Glutamatergic neuron (in vitro differentiated cells): ENCODE measurements at regions not wholly inside any gene's neighbourhood (a gene's known extent, or its start where the extent isn't known, plus 50 kb on each side); places are given as distances from the start of the nearest gene placed in this dataset.

ENCODE experiments used
- DNase-seq: peaks from one replicate; pipeline ENCODE4 v3.0.0; 2022
- H3K27ac Mint-ChIP-seq: one replicate; pipeline ENCODE4 v1.8.0; 2020; ENCODE audit warnings: mild to moderate bottlenecking, mixed read lengths, inconsistent platforms; ENCODE audit not compliant: unreplicated experiment
- H3K27me3 Mint-ChIP-seq: one replicate; pipeline ENCODE4 v1.8.0; 2020; ENCODE audit warnings: mild to moderate bottlenecking, moderate library complexity, mixed read lengths, inconsistent platforms; ENCODE audit not compliant: unreplicated experiment
- H3K36me3 Mint-ChIP-seq: one replicate; pipeline ENCODE4 v1.8.0; 2020; ENCODE audit warnings: mild to moderate bottlenecking, mixed read lengths, inconsistent platforms; ENCODE audit not compliant: unreplicated experiment
- H3K4me1 Mint-ChIP-seq: one replicate; pipeline ENCODE4 v1.8.0; 2020; ENCODE audit warnings: mild to moderate bottlenecking, low read depth, mixed read lengths, inconsistent platforms; ENCODE audit not compliant: unreplicated experiment
- H3K4me3 Mint-ChIP-seq: one replicate; pipeline ENCODE4 v1.8.0; 2020; ENCODE audit warnings: mild to moderate bottlenecking, mixed read lengths, inconsistent platforms; ENCODE audit not compliant: unreplicated experiment
- H3K9me3 Mint-ChIP-seq: one replicate; pipeline ENCODE4 v1.8.0; 2020; ENCODE audit warnings: mild to moderate bottlenecking, moderate library complexity, mixed read lengths, inconsistent platforms; ENCODE audit not compliant: unreplicated experiment
- TF ChIP-seq, protein P1 (sequence below): fragments of 200-600 bp; sonication (generic); IDR thresholded peaks from one replicate; pipeline ENCODE4 v1.5.0; 2021; ENCODE audit not compliant: partially characterized antibody, unreplicated experiment

DNA sequence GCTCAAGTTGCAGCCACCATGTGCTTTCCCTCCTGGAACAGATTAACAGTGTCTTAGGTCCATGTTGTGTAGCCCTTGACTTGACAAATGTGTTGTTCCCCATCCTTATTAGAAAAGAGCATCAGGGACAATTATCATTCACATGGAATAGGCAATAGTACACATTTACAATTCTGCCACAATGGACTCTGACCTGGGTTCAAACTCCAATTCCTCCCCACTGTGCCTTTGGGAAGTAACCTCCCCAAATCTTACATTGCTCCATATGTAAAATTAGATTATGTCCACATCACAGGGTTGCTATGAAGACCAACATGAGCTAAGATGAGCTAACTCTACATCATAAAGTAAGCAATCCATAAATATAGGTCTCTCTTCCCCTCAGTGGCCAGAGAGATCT lies 193.8 kb downstream of the NRP2 start:
- DNase-seq: no peak
- Mint-ChIP-seq H3K9me3 (peaks cover 6% of the 10 kb centered on the region), H3K27ac (peak overlapping the region; percentile 12), H3K4me3 (no peak overlapping the region), H3K4me1 (peaks cover 8% of the 10 kb centered on the region), H3K27me3 (peaks cover 2% of the 10 kb centered on the region), H3K36me3 (peaks cover 16% of the 10 kb centered on the region)
- TF ChIP-seq, protein P1, sequence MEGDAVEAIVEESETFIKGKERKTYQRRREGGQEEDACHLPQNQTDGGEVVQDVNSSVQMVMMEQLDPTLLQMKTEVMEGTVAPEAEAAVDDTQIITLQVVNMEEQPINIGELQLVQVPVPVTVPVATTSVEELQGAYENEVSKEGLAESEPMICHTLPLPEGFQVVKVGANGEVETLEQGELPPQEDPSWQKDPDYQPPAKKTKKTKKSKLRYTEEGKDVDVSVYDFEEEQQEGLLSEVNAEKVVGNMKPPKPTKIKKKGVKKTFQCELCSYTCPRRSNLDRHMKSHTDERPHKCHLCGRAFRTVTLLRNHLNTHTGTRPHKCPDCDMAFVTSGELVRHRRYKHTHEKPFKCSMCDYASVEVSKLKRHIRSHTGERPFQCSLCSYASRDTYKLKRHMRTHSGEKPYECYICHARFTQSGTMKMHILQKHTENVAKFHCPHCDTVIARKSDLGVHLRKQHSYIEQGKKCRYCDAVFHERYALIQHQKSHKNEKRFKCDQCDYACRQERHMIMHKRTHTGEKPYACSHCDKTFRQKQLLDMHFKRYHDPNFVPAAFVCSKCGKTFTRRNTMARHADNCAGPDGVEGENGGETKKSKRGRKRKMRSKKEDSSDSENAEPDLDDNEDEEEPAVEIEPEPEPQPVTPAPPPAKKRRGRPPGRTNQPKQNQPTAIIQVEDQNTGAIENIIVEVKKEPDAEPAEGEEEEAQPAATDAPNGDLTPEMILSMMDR: no peak

DNA sequence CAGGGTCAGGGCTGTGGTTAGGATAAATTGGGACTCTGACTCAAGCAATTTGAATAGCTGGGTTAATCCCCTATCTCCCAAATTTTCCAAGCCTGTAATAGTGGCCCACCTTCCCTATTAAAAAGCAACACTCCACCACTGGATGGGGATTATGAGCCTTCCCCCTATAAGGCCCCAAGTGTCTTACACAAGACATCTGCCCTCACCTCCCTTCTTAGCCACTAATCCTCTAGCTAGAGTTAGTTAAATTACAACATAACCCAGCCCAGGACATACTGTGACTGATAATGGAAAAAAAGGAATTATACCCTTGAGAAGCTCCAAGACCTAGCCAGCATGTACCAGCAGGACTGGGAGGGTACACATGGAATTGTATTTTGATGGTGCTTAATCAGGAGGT lies 190.4 kb downstream of the NRP2 start:
- TF ChIP-seq, protein P1: no peak
- Mint-ChIP-seq H3K9me3 (peaks cover 4% of the 10 kb centered on the region), H3K36me3 (peaks cover 16% of the 10 kb centered on the region), H3K4me3 (no peak overlapping the region), H3K27ac (no peak overlapping the region), H3K4me1 (no peaks in the 10 kb centered on the region), H3K27me3 (no peaks in the 10 kb centered on the region)
- DNase-seq: no peak

DNA sequence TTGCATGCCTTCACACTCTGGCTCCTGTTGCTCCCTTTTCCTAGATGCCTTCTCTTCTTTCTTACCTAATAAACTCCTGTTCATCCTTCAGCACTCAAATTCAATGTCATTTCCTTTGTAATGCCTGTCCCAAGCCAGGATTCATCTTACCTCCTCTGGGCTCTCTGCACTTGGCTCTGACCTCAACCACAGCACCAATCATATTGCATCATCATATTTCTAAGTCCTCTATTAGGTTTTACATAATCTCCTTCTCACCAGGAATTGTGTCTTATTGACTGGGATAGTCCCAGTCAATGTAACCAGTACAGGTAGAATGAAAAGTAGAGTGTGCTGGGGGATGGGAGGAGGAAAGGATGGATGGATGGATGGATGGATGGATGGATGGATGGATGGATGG lies 187.1 kb downstream of the NRP2 start:
- Mint-ChIP-seq H3K27ac (no peak overlapping the region), H3K9me3 (peaks cover 6% of the 10 kb centered on the region), H3K4me1 (peaks cover 7% of the 10 kb centered on the region), H3K4me3 (no peak overlapping the region), H3K36me3 (peaks cover 16% of the 10 kb centered on the region), H3K27me3 (no peaks in the 10 kb centered on the region)
- TF ChIP-seq, protein P1: no peak
- no peak for DNase-seq

DNA sequence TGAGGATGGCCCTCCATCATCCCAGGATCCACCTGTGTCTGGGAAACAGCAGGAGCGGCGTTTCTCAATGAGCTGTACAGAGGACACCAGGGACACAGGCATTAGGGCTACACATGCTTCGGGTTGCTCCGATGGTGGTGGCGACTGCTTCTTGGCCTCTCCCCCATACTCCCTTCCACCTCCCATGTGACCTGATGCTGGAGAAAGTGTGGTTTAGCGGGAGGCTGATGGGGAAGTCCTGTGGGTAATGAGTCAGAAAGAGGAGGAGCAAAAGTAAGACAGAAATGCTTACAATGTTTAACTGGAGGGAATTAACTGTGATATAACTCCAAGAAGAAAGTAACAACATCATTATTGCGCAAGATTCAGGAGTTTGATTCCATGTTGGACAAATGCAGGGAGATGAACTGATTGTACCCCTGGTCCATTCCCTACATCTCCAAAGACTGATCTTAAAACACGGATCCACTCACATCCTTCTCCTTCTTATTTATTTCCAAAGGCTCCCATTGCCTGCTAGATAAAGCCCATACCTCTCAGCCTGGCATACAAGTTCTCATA lies 186.6 kb downstream of the NRP2 start:
- TF ChIP-seq, protein P1: no peak
- Mint-ChIP-seq H3K4me1 (peaks cover 7% of the 10 kb centered on the region), H3K9me3 (peaks cover 4% of the 10 kb centered on the region), H3K36me3 (peaks cover 10% of the 10 kb centered on the region), H3K4me3 (no peak overlapping the region), H3K27me3 (no peaks in the 10 kb centered on the region), H3K27ac (no peak overlapping the region)
- DNase-seq: no peak

DNA sequence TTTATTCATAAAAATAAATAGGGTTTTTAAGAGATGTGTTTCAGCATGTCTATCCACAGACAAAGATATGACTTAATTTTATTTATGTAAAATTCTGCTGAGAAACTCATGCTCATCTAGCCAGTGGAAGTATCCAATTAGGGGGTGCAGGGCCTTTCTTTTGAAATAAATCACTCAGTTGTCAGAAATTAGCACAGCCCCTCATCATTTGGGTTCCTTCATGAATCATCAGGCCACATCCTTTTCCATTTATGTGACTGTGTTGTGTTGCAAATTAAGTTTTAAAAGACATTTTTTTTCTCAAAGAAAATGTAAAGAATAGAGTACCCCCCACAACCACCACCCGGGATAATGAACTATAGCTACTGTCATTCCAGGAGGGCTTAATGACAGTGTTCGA lies 185.8 kb downstream of the NRP2 start:
- no peaks in the 10 kb centered on the region for H3K27me3 Mint-ChIP-seq
- H3K4me3 Mint-ChIP-seq: no peak overlapping the region
- H3K9me3 Mint-ChIP-seq: peaks cover 2% of the 10 kb centered on the region
- H3K4me1 Mint-ChIP-seq: peaks cover 7% of the 10 kb centered on the region
- TF ChIP-seq, protein P1: no peak
- H3K27ac Mint-ChIP-seq: no peak overlapping the region
- H3K36me3 Mint-ChIP-seq: peaks cover 2% of the 10 kb centered on the region
- no peak for DNase-seq
